NB4 (cell line): ENCODE measurements at regions not wholly inside any gene's neighbourhood (a gene's known extent, or its start where the extent isn't known, plus 50 kb on each side); places are given as distances from the start of the nearest gene placed in this dataset.

Experiments used
- TF ChIP-seq, protein P1 (sequence below): IDR thresholded peaks from one replicate; pipeline ENCODE4 v1.5.1; 2012; ENCODE audit warnings: low read depth, low read length
- TF ChIP-seq, protein P2 (sequence below): IDR thresholded peaks from 2 replicates; pipeline ENCODE4 v1.6.1; 2011; ENCODE audit warnings: low read depth, low read length

DNA sequence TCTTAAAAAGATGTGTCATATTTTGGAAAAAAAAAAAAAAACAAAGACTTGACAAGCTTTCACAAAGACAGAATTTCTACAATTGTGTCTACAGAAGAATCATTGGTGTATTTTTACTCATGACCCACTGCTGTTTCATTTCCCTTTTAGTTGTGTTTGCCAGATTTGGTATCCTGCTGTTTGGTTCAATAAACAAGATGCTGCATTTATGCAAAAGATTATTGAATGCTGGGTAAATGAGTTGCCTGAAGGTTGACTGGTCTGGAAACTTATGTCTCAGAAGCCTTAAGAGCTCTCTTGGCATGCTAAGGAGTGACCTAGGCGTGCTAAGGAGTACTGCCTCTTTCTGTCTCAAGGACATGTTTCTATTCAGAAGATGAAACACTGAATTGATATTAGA, 64.9 kb upstream of the NPY2R start:
- TF ChIP-seq, protein P1, sequence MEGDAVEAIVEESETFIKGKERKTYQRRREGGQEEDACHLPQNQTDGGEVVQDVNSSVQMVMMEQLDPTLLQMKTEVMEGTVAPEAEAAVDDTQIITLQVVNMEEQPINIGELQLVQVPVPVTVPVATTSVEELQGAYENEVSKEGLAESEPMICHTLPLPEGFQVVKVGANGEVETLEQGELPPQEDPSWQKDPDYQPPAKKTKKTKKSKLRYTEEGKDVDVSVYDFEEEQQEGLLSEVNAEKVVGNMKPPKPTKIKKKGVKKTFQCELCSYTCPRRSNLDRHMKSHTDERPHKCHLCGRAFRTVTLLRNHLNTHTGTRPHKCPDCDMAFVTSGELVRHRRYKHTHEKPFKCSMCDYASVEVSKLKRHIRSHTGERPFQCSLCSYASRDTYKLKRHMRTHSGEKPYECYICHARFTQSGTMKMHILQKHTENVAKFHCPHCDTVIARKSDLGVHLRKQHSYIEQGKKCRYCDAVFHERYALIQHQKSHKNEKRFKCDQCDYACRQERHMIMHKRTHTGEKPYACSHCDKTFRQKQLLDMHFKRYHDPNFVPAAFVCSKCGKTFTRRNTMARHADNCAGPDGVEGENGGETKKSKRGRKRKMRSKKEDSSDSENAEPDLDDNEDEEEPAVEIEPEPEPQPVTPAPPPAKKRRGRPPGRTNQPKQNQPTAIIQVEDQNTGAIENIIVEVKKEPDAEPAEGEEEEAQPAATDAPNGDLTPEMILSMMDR: no peak
- TF ChIP-seq, protein P2, sequence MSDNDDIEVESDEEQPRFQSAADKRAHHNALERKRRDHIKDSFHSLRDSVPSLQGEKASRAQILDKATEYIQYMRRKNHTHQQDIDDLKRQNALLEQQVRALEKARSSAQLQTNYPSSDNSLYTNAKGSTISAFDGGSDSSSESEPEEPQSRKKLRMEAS: no peak
